MM.1S (cell line): ENCODE measurements at regions not wholly inside any gene's neighbourhood (a gene's known extent, or its start where the extent isn't known, plus 50 kb on each side); places are given as distances from the start of the nearest gene placed in this dataset.

Experiments used
- DNase-seq: peaks from one replicate; pipeline ENCODE4 v3.0.0-alpha.2; 2015
- H2AFZ ChIP-seq: fragments of 300-600 bp; sonication (generic); 2 replicates; pipeline ENCODE4 v1.6.0; 2016; ENCODE audit warnings: antibody characterized with exemption, low read length
- H3F3A ChIP-seq: fragments of 300-600 bp; sonication (generic); 2 replicates; pipeline ENCODE4 v1.6.1; 2016; ENCODE audit warnings: mild to moderate bottlenecking, antibody characterized with exemption, low read length, moderate library complexity, mixed read lengths; ENCODE audit not compliant: insufficient read depth
- H3K27ac ChIP-seq: fragments of 300-600 bp; sonication (generic); 2 replicates; pipeline ENCODE4 v1.5.1; 2016; ENCODE audit warnings: mild to moderate bottlenecking, low read length
- H3K27me3 ChIP-seq: fragments of 300-600 bp; sonication (generic); replicated peaks from 2 replicates; pipeline ENCODE4 v1.6.0; 2016; ENCODE audit warnings: low read length; ENCODE audit not compliant: insufficient read depth
- H3K36me3 ChIP-seq: fragments of 300-600 bp; sonication (generic); replicated peaks from 2 replicates; pipeline ENCODE4 v1.6.1; 2016; ENCODE audit warnings: mild to moderate bottlenecking, low read length, mixed read lengths; ENCODE audit not compliant: insufficient read depth
- H3K4me1 ChIP-seq: fragments of 300-600 bp; sonication (generic); 2 replicates; pipeline ENCODE4 v1.6.1; 2016; ENCODE audit warnings: low read length, mixed read lengths
- H3K4me2 ChIP-seq: fragments of 300-600 bp; sonication (generic); 2 replicates; pipeline ENCODE4 v1.6.0; 2016; ENCODE audit warnings: low read depth, low read length
- H3K4me3 ChIP-seq: fragments of 300-600 bp; sonication (generic); 2 replicates; pipeline ENCODE4 v1.5.1; 2016; ENCODE audit warnings: low read length, mixed read lengths
- H3K79me2 ChIP-seq: fragments of 300-600 bp; sonication (generic); 2 replicates; pipeline ENCODE4 v1.6.1; 2016; ENCODE audit warnings: mixed run types, low read length, mixed read lengths
- H3K9ac ChIP-seq: fragments of 300-600 bp; sonication (generic); 2 replicates; pipeline ENCODE4 v1.6.1; 2016; ENCODE audit warnings: low read length, mixed read lengths
- H3K9me2 ChIP-seq: fragments of 300-600 bp; sonication (generic); replicated peaks from 2 replicates; pipeline ENCODE4 v1.6.1; 2016; ENCODE audit warnings: mild to moderate bottlenecking, low read length, mixed read lengths; ENCODE audit not compliant: insufficient read depth
- H3K9me3 ChIP-seq: fragments of 300-600 bp; sonication (generic); replicated peaks from 2 replicates; pipeline ENCODE4 v1.6.1; 2016; ENCODE audit warnings: mild to moderate bottlenecking, low read length, mixed read lengths; ENCODE audit not compliant: insufficient read depth
- H4K20me1 ChIP-seq: fragments of 300-600 bp; sonication (generic); 2 replicates; pipeline ENCODE4 v1.6.1; 2016; ENCODE audit warnings: mild to moderate bottlenecking, low read length, moderate library complexity, mixed read lengths; ENCODE audit not compliant: insufficient read depth
- EZH2 ChIP-seq: fragments of 300-600 bp; sonication (generic); optimal IDR thresholded peaks from 2 replicates; pipeline ENCODE3; 2017; ENCODE audit warnings: low read depth, mild to moderate bottlenecking, antibody characterized with exemption, low read length, mixed read lengths
- EZH2phosphoT487 ChIP-seq: fragments of 300-600 bp; sonication (generic); IDR thresholded peaks from 2 replicates; pipeline ENCODE4 v1.6.1; 2018; ENCODE audit warnings: antibody characterized with exemption, low read length
- TF ChIP-seq, protein P1 (sequence below): fragments of 300-600 bp; sonication (generic); IDR thresholded peaks from 2 replicates; pipeline ENCODE4 v1.5.1; 2016; ENCODE audit warnings: antibody characterized with exemption, low read length, mixed read lengths

DNA sequence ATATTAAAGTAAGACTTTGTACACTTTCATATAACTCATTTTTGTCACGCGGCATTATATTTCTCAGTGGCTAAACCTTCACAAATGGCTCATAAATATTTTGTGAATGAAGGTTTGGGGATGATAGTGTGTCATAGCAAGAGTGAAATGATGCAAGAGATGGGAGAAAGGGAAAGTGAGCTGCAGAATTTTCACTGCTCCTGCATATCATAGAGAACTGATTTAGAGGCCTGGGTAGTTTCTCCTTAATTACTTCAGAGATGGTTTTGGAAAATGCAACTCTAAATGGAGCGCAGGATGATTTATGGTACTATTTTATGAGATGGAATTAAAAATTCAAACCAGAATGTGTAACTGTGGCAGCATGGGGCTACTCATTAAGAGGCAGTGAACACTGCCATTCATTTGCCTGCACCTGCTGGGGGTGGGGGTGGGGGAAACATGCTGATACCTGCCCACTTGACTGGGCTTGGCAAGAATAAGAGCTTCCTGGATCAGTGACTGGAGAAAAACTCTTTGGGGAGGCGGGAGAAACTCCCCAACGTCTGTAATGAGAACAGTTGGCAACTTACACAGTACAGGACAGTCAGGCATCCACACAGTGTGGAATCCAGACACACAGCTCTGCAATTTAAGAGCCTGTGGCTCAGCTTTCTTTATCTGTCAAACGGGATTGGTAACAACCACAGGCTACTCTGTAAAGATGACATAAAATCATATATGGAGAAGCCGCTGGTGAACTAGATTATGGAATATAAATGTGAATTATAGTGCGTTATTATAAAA lies 941.9 kb downstream of the SLC4A3 start:
- no peaks in the 10 kb centered on the region for H3K79me2 ChIP-seq
- H2AFZ ChIP-seq = no peak overlapping the region
- H3K4me2 ChIP-seq = no peak overlapping the region
- H3K27ac ChIP-seq = no peak overlapping the region
- H3K9me2 ChIP-seq = no peaks in the 10 kb centered on the region
- H3K9ac ChIP-seq = no peak overlapping the region
- no peaks in the 10 kb centered on the region for H3K9me3 ChIP-seq
- no peak for DNase-seq
- no peaks in the 10 kb centered on the region for H3K4me1 ChIP-seq
- H4K20me1 ChIP-seq = no peaks in the 10 kb centered on the region
- H3K4me3 ChIP-seq = no peak overlapping the region
- no peaks in the 10 kb centered on the region for H3K36me3 ChIP-seq
- no peak for TF ChIP-seq EZH2phosphoT487
- no peak for TF ChIP-seq EZH2
- TF ChIP-seq, protein P1, sequence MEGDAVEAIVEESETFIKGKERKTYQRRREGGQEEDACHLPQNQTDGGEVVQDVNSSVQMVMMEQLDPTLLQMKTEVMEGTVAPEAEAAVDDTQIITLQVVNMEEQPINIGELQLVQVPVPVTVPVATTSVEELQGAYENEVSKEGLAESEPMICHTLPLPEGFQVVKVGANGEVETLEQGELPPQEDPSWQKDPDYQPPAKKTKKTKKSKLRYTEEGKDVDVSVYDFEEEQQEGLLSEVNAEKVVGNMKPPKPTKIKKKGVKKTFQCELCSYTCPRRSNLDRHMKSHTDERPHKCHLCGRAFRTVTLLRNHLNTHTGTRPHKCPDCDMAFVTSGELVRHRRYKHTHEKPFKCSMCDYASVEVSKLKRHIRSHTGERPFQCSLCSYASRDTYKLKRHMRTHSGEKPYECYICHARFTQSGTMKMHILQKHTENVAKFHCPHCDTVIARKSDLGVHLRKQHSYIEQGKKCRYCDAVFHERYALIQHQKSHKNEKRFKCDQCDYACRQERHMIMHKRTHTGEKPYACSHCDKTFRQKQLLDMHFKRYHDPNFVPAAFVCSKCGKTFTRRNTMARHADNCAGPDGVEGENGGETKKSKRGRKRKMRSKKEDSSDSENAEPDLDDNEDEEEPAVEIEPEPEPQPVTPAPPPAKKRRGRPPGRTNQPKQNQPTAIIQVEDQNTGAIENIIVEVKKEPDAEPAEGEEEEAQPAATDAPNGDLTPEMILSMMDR = no peak
- no peaks in the 10 kb centered on the region for H3F3A ChIP-seq
- H3K27me3 ChIP-seq = no peaks in the 10 kb centered on the region

GRCh38 chr2:220572385-220572784 lies 945.0 kb downstream of the SLC4A3 start:
- TF ChIP-seq EZH2 (no peak), EZH2phosphoT487 (no peak)
- TF ChIP-seq, protein P1 = no peak
- Histone ChIP-seq H2AFZ (no peak overlapping the region), H3K79me2 (no peaks in the 10 kb centered on the region), H3K9me2 (no peaks in the 10 kb centered on the region), H3K4me2 (no peak overlapping the region), H3K36me3 (no peaks in the 10 kb centered on the region), H3K9ac (no peak overlapping the region), H3K4me3 (no peak overlapping the region), H4K20me1 (no peaks in the 10 kb centered on the region), H3F3A (no peaks in the 10 kb centered on the region), H3K27me3 (no peaks in the 10 kb centered on the region), H3K9me3 (no peaks in the 10 kb centered on the region), H3K4me1 (no peaks in the 10 kb centered on the region), H3K27ac (no peak overlapping the region)
- no peak for DNase-seq

DNA sequence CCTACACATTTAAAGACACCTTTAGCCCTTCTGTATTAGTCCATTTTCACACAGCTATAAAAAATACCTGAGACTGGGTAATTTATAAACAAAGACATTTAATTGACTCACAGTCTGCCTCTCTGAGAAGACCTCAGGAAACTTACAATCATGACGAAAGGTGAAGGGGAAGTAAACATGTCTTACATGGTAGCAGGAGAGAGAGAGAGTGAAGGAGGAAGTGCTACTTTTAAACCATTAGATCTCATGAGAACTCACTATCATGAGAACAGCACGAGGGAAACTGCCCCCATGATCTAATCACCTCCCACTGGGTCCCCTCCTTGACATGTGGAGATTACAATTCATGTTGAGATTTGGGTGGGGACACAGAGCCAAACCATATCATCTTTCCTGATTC lies 946.6 kb downstream of the SLC4A3 start:
- H3K36me3 ChIP-seq = no peaks in the 10 kb centered on the region
- no peak for TF ChIP-seq EZH2phosphoT487
- TF ChIP-seq EZH2 = no peak
- TF ChIP-seq, protein P1 = no peak
- no peaks in the 10 kb centered on the region for H3F3A ChIP-seq
- no peak overlapping the region for H3K4me2 ChIP-seq
- no peak overlapping the region for H3K4me3 ChIP-seq
- H3K79me2 ChIP-seq = no peaks in the 10 kb centered on the region
- no peak for DNase-seq
- no peaks in the 10 kb centered on the region for H4K20me1 ChIP-seq
- H3K9me2 ChIP-seq = no peaks in the 10 kb centered on the region
- no peaks in the 10 kb centered on the region for H3K27me3 ChIP-seq
- H2AFZ ChIP-seq = no peak overlapping the region
- H3K4me1 ChIP-seq = no peaks in the 10 kb centered on the region
- no peak overlapping the region for H3K9ac ChIP-seq
- H3K27ac ChIP-seq = no peak overlapping the region
- H3K9me3 ChIP-seq = no peaks in the 10 kb centered on the region
